KG1 (cell line): ENCODE measurements at regions not wholly inside any gene's neighbourhood (a gene's known extent, or its start where the extent isn't known, plus 50 kb on each side); places are given as distances from the start of the nearest gene placed in this dataset.

Experiments used
- DNase-seq: peaks from one replicate; lab custom pipeline; 2025; lab: John Stamatoyannopoulos, UW

- no peak for DNase-seq
Measured at GRCh38 chr13:79812070-79812850, 331.3 kb downstream of the NDFIP2 start.

- DNase-seq, result no peak
Measured at GRCh38 chr13:79811170-79811569, 330.2 kb downstream of the NDFIP2 start.

- DNase-seq, result no peak
Measured at GRCh38 chr13:79810669-79811068, 329.7 kb downstream of the NDFIP2 start.

GRCh38 chr13:79810018-79810417 lies 329.1 kb downstream of the NDFIP2 start:
- DNase-seq, result no peak

- no peak for DNase-seq
Measured at GRCh38 chr13:79808475-79808874, 327.5 kb downstream of the NDFIP2 start.

GRCh38 chr13:79807554-79807953 lies 326.6 kb downstream of the NDFIP2 start:
- DNase-seq, result no peak

- DNase-seq, result no peak
Measured at GRCh38 chr13:79806821-79807220, 325.9 kb downstream of the NDFIP2 start.

- no peak for DNase-seq
Measured at GRCh38 chr13:79805317-79805716, 324.4 kb downstream of the NDFIP2 start.

- no peak for DNase-seq
Measured at GRCh38 chr13:79803989-79804388, 323.0 kb downstream of the NDFIP2 start.

GRCh38 chr13:79803296-79803695 lies 322.3 kb downstream of the NDFIP2 start:
- DNase-seq, result no peak

- no peak for DNase-seq
Measured at GRCh38 chr13:79802389-79803085, 321.6 kb downstream of the NDFIP2 start.

- DNase-seq, result no peak
Measured at GRCh38 chr13:79799059-79799867, 318.3 kb downstream of the NDFIP2 start.

GRCh38 chr13:79796136-79796535 lies 315.2 kb downstream of the NDFIP2 start:
- DNase-seq, result no peak

GRCh38 chr13:79794931-79795330 lies 314.0 kb downstream of the NDFIP2 start:
- DNase-seq, result no peak

GRCh38 chr13:79792716-79793115 lies 311.8 kb downstream of the NDFIP2 start:
- DNase-seq, result no peak

- DNase-seq, result no peak
Measured at GRCh38 chr13:79791471-79792042, 310.6 kb downstream of the NDFIP2 start.

- DNase-seq, result no peak
Measured at GRCh38 chr13:79786176-79786575, 305.2 kb downstream of the NDFIP2 start.

GRCh38 chr13:79782541-79783205 lies 301.7 kb downstream of the NDFIP2 start:
- no peak for DNase-seq

- DNase-seq, result no peak
Measured at GRCh38 chr13:79781829-79782540, 301.0 kb downstream of the NDFIP2 start.

- no peak for DNase-seq
Measured at GRCh38 chr13:79780240-79780639, 299.3 kb downstream of the NDFIP2 start.

- DNase-seq, result no peak
Measured at GRCh38 chr13:79779761-79780160, 298.8 kb downstream of the NDFIP2 start.
